ENCODE measurements at regions not wholly inside any gene's neighbourhood (a gene's known extent, or its start where the extent isn't known, plus 50 kb on each side); places are given as distances from the start of the nearest gene placed in this dataset.

GRCh38 chr18:57866355-57866754 lies 63.2 kb upstream of the ATP8B1 start:
- FAIRE-seq: no peak

DNA sequence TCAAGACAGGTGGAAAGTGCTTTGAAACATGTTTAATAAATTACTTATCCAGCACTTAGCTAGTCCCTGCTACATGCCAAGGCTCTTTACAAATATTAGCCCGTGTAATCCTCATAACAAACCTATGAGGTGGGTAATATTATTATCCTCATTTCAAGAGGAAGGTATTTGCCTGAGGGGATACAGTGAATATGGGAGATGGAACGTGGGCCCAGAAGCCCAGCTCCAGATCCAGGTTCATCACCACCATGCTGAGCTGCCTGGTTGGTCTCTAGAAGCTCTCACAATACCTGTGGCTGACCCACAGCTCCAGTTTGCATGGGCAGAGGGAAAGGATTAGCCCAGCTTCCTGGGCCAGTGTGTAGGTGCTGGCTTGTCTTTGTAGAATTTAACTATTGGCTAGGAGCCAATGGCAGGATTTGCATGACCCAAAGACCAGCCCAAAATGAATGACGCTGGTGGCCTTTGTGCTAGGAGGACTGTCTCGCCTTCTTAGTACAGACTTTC lies 61.6 kb upstream of the ATP8B1 start:
- no peak for FAIRE-seq

DNA sequence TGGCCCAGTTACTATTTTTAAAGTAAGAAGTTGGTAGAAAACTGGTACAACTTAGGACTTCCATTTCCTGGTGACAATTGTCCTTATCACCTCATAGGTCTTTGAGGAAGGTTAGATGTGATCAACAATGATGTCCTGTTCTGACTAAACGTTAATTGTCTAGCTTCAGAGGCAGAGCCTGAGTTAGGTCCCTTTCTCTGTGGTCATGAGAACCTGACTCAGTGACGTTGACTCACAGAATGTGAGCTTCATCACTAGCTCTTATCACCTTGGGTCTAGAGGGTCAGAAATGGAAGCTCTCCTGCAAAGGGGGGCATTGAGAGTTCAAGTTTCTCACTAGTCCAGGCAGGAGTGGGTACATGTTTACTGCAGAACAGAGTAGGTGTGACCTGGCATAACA lies 60.6 kb upstream of the ATP8B1 start:
- no peak for FAIRE-seq

DNA sequence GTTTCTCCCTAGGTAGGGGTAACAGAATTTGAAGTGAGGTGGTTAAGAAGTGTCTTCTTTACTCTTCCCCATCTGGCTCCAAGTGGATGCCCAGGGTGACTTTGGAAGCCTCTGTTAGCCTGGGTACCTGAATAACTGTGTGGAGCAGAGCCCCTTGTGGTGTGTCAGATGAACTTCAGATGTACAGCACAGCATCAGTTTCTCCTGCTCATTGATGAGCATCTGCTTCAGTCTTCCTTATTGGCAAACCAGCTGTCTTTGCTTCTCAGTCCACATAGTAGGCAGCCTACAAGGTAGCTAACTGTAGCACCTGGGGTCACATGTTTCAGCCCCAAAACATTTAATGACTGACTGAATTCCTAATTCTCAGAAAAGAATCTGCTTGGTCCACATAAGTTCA lies 56.2 kb upstream of the ATP8B1 start:
- no peak for FAIRE-seq

DNA sequence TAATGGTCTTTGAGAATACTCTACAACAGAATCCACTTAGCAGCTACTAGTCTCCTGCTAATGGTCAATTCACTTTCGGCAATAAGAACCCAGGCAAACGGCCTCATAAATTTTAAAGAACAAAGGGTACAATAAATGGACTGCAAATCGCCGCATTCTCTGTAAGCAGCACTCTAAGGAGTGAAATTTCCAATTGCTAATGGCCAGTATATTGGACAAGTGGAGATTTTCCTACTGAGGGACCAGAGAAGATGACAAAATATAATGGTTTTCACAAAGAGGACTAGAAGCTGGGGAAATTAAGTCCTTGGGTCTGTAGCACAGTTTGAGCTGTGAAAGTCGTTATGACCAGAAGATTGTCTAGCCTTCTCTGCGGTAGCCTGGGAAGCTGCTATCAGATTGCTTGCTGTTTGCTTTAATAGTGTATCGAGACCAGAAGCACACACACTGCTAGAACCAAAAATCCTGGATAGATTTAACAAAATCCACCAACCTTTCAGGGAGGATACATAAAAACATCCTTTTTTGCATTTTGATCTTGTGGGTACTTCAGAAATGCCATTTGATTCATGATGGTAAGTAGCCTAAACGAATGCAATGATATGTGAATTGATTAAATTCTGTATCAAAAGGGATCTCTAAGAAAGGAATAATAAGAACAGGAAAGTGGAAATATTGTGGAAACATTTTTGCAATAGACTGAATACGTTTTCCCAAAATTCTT lies 53.6 kb upstream of the ATP8B1 start:
- FAIRE-seq: no peak

- no peak for FAIRE-seq
These were observed 53.0 kb upstream of the ATP8B1 start for GRCh38 chr18:57856128-57856527.

DNA sequence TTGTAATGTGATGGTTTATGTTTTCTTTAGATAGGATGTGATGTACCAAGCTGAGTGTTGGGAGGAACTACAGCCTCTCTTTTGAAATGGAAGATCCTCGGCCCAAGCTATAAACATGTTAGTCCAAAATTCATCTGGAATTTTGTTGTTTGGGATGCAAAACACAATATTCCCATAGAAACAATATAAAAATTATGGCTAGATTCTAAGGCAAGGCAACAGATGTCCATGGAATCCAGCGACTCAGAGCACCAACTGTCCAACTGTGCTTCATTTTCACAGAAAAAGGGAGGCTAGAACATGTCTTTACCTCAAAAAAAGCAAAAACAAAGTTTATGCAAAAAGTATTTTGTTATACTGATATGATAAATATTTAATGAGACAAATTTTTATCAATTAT lies 52.4 kb upstream of the ATP8B1 start:
- FAIRE-seq: no peak

- FAIRE-seq: no peak
These were observed 51.6 kb upstream of the ATP8B1 start for GRCh38 chr18:57854726-57855125.

GRCh38 chr18:57853864-57854263 lies 50.7 kb upstream of the ATP8B1 start:
- no peak for FAIRE-seq

GRCh38 chr18:57853133-57853532 lies 50.0 kb upstream of the ATP8B1 start:
- no peak for FAIRE-seq

Measured in islet of Langerhans (tissue), 1 donor.